BE2C (cell line): ENCODE measurements at regions not wholly inside any gene's neighbourhood (a gene's known extent, or its start where the extent isn't known, plus 50 kb on each side); places are given as distances from the start of the nearest gene placed in this dataset.
A peak's percentile ranks its signal among the peaks of the same experiment; 100 is the strongest.

ENCODE experiments used
- DNase-seq: peaks from one replicate; pipeline ENCODE4 v3.0.0-alpha.2; 2020
- H3K27me3 ChIP-seq: fragments of 250-450 bp; sonication (Bioruptor Pico); 2 replicates; pipeline ENCODE4 v1.5.1; 2020; ENCODE audit warnings: mild to moderate bottlenecking
- H3K36me3 ChIP-seq: fragments of 250-450 bp; sonication (Bioruptor Pico); 2 replicates; pipeline ENCODE4 v1.5.1; 2020; ENCODE audit warnings: mild to moderate bottlenecking
- H3K4me1 ChIP-seq: fragments of 250-450 bp; sonication (Bioruptor Pico); 2 replicates; pipeline ENCODE4 v1.5.1; 2020
- H3K4me3 ChIP-seq: 2 replicates; pipeline ENCODE4 v1.5.1; 2011; ENCODE audit warnings: low read depth, low read length
- H3K9me3 ChIP-seq: fragments of 250-450 bp; sonication (Bioruptor Pico); 2 replicates; pipeline ENCODE4 v1.5.1; 2020
- CTCF ChIP-seq: IDR thresholded peaks from 2 replicates; pipeline ENCODE4 v1.5.1; 2012; ENCODE audit warnings: mild to moderate bottlenecking, low read depth, low read length

- Histone ChIP-seq H3K4me3 (no peak overlapping the region), H3K36me3 (no peaks in the 10 kb centered on the region), H3K27me3 (no peaks in the 10 kb centered on the region), H3K4me1 (peaks cover 7% of the 10 kb centered on the region), H3K9me3 (no peaks in the 10 kb centered on the region)
- no peak for DNase-seq
- no peak for TF ChIP-seq CTCF
Observed at GRCh38 chr6:21742238-21742660, 148.7 kb downstream of the SOX4 start.

GRCh38 chr6:21744331-21744730 lies 150.8 kb downstream of the SOX4 start:
- Histone ChIP-seq H3K4me1 (peaks cover 7% of the 10 kb centered on the region), H3K27me3 (no peaks in the 10 kb centered on the region), H3K4me3 (no peak overlapping the region), H3K9me3 (no peaks in the 10 kb centered on the region), H3K36me3 (no peaks in the 10 kb centered on the region)
- no peak for DNase-seq
- TF ChIP-seq CTCF: no peak

GRCh38 chr6:21745543-21746337 lies 152.2 kb downstream of the SOX4 start:
- H3K9me3 ChIP-seq: no peaks in the 10 kb centered on the region
- no peak for DNase-seq
- H3K4me1 ChIP-seq: peaks cover 10% of the 10 kb centered on the region
- no peaks in the 10 kb centered on the region for H3K27me3 ChIP-seq
- no peak overlapping the region for H3K4me3 ChIP-seq
- TF ChIP-seq CTCF: no peak
- H3K36me3 ChIP-seq: no peaks in the 10 kb centered on the region

- H3K4me1 ChIP-seq: peaks cover 5% of the 10 kb centered on the region
- H3K36me3 ChIP-seq: no peaks in the 10 kb centered on the region
- TF ChIP-seq CTCF: no peak
- no peak overlapping the region for H3K4me3 ChIP-seq
- no peaks in the 10 kb centered on the region for H3K27me3 ChIP-seq
- no peaks in the 10 kb centered on the region for H3K9me3 ChIP-seq
- DNase-seq: no peak
Observed at GRCh38 chr6:21747441-21747840, 153.9 kb downstream of the SOX4 start.

- H3K9me3 ChIP-seq: no peaks in the 10 kb centered on the region
- no peaks in the 10 kb centered on the region for H3K36me3 ChIP-seq
- no peak for TF ChIP-seq CTCF
- no peak for DNase-seq
- H3K4me3 ChIP-seq: no peak overlapping the region
- H3K27me3 ChIP-seq: no peaks in the 10 kb centered on the region
- H3K4me1 ChIP-seq: peaks cover 5% of the 10 kb centered on the region
Observed at GRCh38 chr6:21748343-21749056, 154.9 kb downstream of the SOX4 start.

GRCh38 chr6:21749754-21750153 lies 156.2 kb downstream of the SOX4 start:
- TF ChIP-seq CTCF: no peak
- H3K4me3 ChIP-seq: no peak overlapping the region
- no peaks in the 10 kb centered on the region for H3K36me3 ChIP-seq
- peak; percentile 68 for DNase-seq
- no peaks in the 10 kb centered on the region for H3K27me3 ChIP-seq
- peaks cover 5% of the 10 kb centered on the region for H3K4me1 ChIP-seq
- no peaks in the 10 kb centered on the region for H3K9me3 ChIP-seq
